ENCODE measurements at regions not wholly inside any gene's neighbourhood (a gene's known extent, or its start where the extent isn't known, plus 50 kb on each side); places are given as distances from the start of the nearest gene placed in this dataset.

DNA sequence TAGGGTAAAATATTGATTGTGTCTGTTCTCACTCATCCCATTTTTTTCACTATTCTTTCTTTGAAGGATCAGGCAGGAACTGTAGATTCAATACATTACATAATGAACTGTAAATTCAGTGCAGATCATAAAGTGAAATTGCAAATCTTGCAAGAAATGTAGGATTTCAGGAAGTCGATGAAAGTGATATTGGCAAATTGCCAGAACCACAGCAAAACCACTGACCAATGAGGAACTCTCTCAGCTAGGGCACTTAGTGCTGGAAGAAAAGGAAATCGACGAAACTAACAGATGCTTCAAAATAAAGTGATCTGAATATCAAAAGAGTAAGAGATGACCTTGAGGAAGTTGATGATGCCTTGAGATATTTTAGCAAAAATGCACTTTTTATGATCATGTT, 157.6 kb downstream of the AACS start:
- TF ChIP-seq, protein P1, sequence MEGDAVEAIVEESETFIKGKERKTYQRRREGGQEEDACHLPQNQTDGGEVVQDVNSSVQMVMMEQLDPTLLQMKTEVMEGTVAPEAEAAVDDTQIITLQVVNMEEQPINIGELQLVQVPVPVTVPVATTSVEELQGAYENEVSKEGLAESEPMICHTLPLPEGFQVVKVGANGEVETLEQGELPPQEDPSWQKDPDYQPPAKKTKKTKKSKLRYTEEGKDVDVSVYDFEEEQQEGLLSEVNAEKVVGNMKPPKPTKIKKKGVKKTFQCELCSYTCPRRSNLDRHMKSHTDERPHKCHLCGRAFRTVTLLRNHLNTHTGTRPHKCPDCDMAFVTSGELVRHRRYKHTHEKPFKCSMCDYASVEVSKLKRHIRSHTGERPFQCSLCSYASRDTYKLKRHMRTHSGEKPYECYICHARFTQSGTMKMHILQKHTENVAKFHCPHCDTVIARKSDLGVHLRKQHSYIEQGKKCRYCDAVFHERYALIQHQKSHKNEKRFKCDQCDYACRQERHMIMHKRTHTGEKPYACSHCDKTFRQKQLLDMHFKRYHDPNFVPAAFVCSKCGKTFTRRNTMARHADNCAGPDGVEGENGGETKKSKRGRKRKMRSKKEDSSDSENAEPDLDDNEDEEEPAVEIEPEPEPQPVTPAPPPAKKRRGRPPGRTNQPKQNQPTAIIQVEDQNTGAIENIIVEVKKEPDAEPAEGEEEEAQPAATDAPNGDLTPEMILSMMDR (conservative IDR thresholded peaks at IDR 0.05; ENCODE audit: low read length): no peak
- no peak overlapping the region for H3K4me3 ChIP-seq (ENCODE audit: low read length)
- DNase-seq (ENCODE audit: low read depth): no peak

DNA sequence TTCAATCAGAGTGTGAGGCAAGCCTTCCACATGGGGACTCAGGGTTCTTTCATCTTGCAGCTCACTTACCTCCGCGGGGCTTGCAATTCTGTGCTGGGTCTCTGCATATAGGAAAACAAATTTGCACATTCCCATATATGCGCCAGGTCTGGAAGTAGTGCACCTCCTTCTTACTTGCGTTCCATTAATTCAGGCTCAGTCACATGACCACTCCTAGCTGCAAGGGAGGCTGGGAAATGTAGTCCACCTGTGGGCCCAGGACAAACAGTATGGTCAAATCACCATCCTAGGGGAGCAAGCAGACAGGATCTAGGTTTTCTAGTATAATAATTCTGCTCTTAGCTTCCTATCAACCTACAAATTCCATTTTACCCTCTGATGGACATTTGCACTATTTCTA, 160.4 kb downstream of the AACS start:
- no peak overlapping the region for H3K4me3 ChIP-seq (ENCODE audit: low read length)
- no peak for DNase-seq (ENCODE audit: low read depth)
- TF ChIP-seq, protein P1 (conservative IDR thresholded peaks at IDR 0.05; ENCODE audit: low read length): no peak

DNA sequence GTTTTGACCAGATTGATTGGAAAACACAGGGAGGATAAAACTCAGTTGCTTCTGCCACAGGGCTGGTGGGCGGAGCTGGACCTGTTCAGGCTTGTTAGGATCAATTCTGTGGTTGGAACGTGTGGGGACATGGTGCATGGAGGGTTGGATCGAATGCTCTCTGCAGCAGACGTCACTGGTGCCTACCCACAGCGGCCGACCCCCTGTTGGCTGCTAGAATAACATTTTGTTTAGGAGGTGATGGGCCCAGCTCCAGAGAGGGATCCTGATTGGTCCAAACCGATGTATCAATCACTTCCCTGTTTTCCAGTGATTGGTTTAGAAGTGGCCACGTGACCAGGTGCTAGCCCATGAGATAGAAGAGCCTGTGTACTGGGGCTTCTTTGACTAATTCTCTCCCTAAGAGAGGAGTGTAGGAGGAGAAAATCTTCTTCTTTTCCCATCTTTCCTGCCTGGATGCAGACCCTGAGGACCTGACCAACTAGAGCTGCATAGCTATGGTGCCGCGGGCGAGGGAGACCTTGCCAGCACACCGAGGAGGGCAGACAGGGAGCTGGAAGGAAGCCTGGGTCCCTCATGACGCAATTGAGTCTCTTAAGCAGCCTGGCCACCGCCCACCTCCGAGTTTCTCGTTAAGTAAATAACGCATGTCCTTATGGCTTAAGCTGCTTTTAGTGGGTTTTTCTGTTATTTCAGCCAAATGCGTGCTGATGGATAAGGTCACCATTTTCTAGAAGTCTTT, 163.5 kb downstream of the AACS start:
- TF ChIP-seq, protein P1 (conservative IDR thresholded peaks at IDR 0.05; ENCODE audit: low read length): no peak
- DNase-seq (ENCODE audit: low read depth): no peak
- H3K4me3 ChIP-seq (ENCODE audit: low read length): no peak overlapping the region

DNA sequence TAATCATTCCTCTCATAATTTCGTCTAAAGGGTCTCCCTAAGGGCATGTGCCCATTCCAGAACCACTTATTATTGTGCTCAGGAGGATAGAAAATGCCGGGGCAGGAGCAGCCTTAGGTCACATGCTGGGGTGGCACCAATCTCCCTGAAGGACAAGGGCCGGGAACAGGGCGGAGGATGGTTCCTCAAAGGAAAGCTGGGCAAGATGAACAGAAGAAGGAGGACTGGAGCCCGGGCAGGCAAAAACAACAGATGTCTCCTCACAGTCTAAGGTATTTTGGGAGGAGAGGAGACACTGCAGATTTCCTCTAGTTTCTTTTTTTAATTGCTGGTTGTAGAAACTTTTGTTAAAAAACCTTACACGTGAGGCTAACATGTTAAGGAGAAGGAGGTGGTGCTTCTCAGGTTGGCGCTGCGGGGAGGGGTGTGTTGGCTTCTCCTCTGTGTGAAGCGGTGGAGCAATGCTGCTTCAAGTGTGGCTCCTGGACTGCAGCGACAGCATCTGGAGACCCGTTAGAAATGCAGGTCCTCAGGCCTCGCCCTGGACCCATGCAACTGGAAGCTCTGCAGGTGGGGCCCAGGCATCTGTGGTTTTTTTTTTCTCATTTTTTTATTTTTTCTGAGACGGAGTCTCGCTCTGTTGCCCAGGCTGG, 164.8 kb downstream of the AACS start:
- no peak for DNase-seq (ENCODE audit: low read depth)
- TF ChIP-seq, protein P1 (conservative IDR thresholded peaks at IDR 0.05; ENCODE audit: low read length): no peak

DNA sequence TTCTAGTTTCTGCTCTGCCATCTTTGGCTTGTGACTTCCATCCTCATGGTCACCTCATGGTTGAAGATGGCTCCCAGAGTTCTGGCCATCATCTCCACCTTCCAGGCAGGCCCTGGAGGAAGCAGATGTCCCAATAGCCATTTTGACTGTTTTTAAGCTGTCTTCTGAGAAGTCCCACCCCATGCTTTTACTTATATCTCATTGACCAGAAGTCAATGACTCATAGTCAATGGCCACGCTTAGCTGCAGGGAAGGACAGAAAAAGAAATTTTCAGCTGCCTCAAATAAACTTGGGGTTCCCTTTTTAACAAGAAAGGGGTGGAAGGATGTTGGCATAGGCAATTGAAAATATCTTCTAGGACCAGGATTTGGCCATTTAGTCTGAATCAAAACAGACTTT, 168.1 kb downstream of the AACS start:
- TF ChIP-seq, protein P1 (conservative IDR thresholded peaks at IDR 0.05; ENCODE audit: low read length): no peak
- no peak for DNase-seq (ENCODE audit: low read depth)
- H3K4me3 ChIP-seq (ENCODE audit: low read length): no peak overlapping the region

More for the DNA sequence above, 164.8 kb downstream of the AACS start:
- H3K4me3 ChIP-seq (ENCODE audit: low read length): no peak overlapping the region

DNA sequence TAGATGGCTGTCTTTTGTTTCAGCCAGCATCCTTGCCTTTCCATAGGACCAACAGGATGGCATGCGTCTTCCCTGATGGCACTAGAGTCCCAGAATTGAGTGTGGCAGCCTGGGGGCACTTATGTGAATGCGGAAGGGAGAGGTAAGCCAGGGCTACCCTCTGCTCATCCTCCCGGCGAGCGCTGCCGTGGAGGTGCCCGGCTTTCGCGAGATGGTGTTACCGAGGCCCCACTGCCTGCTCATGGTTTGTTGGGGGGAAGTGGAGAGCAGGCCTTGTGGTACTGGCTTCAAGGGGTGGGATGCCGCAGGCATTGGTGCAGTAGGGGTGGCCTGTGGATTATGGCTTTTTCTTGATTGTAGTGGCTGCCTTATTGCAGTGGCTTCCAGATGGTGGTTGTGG, 174.3 kb downstream of the AACS start:
- DNase-seq (ENCODE audit: low read depth): no peak
- H3K4me3 ChIP-seq (ENCODE audit: low read length): no peak overlapping the region
- TF ChIP-seq, protein P1 (conservative IDR thresholded peaks at IDR 0.05; ENCODE audit: low read length): no peak

DNA sequence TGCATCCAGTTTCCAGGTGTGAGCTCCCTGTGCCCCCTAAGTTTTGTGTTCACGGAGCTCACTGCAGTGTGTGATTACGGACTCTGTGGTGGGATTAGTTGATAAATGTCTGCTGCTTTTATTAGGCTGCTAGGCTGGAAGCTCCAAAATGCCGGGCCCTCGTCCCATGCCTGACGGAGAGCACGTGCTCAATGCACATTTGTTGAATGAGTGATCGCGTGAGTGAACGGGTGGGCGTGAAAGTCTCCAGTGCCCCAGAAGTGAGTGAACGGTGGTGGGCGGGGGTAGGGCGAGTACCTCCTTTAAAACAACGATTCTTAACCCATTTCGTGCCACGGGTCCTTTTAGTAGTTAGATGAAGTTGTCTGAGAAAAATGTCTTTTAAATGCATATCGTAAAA, 175.5 kb downstream of the AACS start:
- TF ChIP-seq, protein P1 (conservative IDR thresholded peaks at IDR 0.05; ENCODE audit: low read length): no peak
- H3K4me3 ChIP-seq (ENCODE audit: low read length): no peak overlapping the region
- no peak for DNase-seq (ENCODE audit: low read depth)

All from AG10803 (cell line).